ENCODE measurements at regions not wholly inside any gene's neighbourhood (a gene's known extent, or its start where the extent isn't known, plus 50 kb on each side); places are given as distances from the start of the nearest gene placed in this dataset.
"Not testable (repeated sequence)": the region's sequence is repeated elsewhere in the genome, so short reads cannot be mapped to it uniquely, and the experiment has no call there.

GRCh38 chr3:147333098-147333497 is 73.2 kb downstream of the ZIC4 start:
- DNase-seq (ENCODE audit: low spot score), result no peak

- no peak for DNase-seq (ENCODE audit: low spot score)
Observed at GRCh38 chr3:147328711-147329110, 77.6 kb downstream of the ZIC4 start.

- DNase-seq (ENCODE audit: low spot score), result no peak
Observed at GRCh38 chr3:147324356-147324755, 82.0 kb downstream of the ZIC4 start.

GRCh38 chr3:147318900-147319299 is 87.4 kb downstream of the ZIC4 start:
- no peak for DNase-seq (ENCODE audit: low spot score)

- DNase-seq (ENCODE audit: low spot score), result not testable (repeated sequence)
Observed at GRCh38 chr3:147317080-147317479, 89.3 kb downstream of the ZIC4 start.

GRCh38 chr3:147313513-147313912 is 92.8 kb downstream of the ZIC4 start:
- no peak for DNase-seq (ENCODE audit: low spot score)

- no peak for DNase-seq (ENCODE audit: low spot score)
Observed at GRCh38 chr3:147312786-147313280, 93.5 kb downstream of the ZIC4 start.

- no peak for DNase-seq (ENCODE audit: low spot score)
Observed at GRCh38 chr3:147311716-147312115, 94.6 kb downstream of the ZIC4 start.

GRCh38 chr3:147305533-147306250 is 100.7 kb downstream of the ZIC4 start:
- no peak for DNase-seq (ENCODE audit: low spot score)

GRCh38 chr3:147304756-147305155 is 101.6 kb downstream of the ZIC4 start:
- no peak for DNase-seq (ENCODE audit: low spot score)

GRCh38 chr3:147301781-147302180 is 104.6 kb downstream of the ZIC4 start:
- no peak for DNase-seq (ENCODE audit: low spot score)

- no peak for DNase-seq (ENCODE audit: low spot score)
Observed at GRCh38 chr3:147299656-147300055, 106.7 kb downstream of the ZIC4 start.

- no peak for DNase-seq (ENCODE audit: low spot score)
Observed at GRCh38 chr3:147298511-147298982, 107.8 kb downstream of the ZIC4 start.

GRCh38 chr3:147297761-147298350 is 108.5 kb downstream of the ZIC4 start:
- no peak for DNase-seq (ENCODE audit: low spot score)

- not testable (repeated sequence) for DNase-seq (ENCODE audit: low spot score)
Observed at GRCh38 chr3:147287370-147287769, 119.0 kb downstream of the ZIC4 start.

GRCh38 chr3:147269907-147270306 is 136.4 kb downstream of the ZIC4 start:
- DNase-seq (ENCODE audit: low spot score), result no peak

GRCh38 chr3:147267434-147267833 is 138.9 kb downstream of the ZIC4 start:
- DNase-seq (ENCODE audit: low spot score), result no peak

- DNase-seq (ENCODE audit: low spot score), result no peak
Observed at GRCh38 chr3:147257944-147258343, 148.4 kb downstream of the ZIC4 start.

GRCh38 chr3:147256739-147257138 is 149.6 kb downstream of the ZIC4 start:
- no peak for DNase-seq (ENCODE audit: low spot score)

- DNase-seq (ENCODE audit: low spot score), result no peak
Observed at GRCh38 chr3:147246906-147247305, 159.4 kb downstream of the ZIC4 start.

- not testable (repeated sequence) for DNase-seq (ENCODE audit: low spot score)
Observed at GRCh38 chr3:147245638-147246037, 160.7 kb downstream of the ZIC4 start.

- DNase-seq (ENCODE audit: low spot score), result not testable (repeated sequence)
Observed at GRCh38 chr3:147245022-147245421, 161.3 kb downstream of the ZIC4 start.

GRCh38 chr3:147244397-147244796 is 161.9 kb downstream of the ZIC4 start:
- DNase-seq (ENCODE audit: low spot score), result no peak
